Activated naive CD4-positive, alpha-beta T cell treated with anti-CD3 and anti-CD28 coated beads, Interleukin-2, amount 50 U/mL, for 72 hours (primary cell): ENCODE measurements at regions not wholly inside any gene's neighbourhood (a gene's known extent, or its start where the extent isn't known, plus 50 kb on each side); places are given as distances from the start of the nearest gene placed in this dataset.
A peak's percentile ranks its signal among the peaks of the same experiment; 100 is the strongest.

Experiments used
- ATAC-seq, 2 donors: fragments of 150-1000 bp; cut with Tn5 transposase; 2 replicates each; pipeline ENCODE4 v1.10.0; 2021; ENCODE audit warnings: mild to moderate bottlenecking in 2 of 2, moderate library complexity in 2 of 2
- DNase-seq, 2 donors: peaks; one replicate each; pipeline ENCODE4 v3.0.0; 2021 to 2022; ENCODE audit warnings: low spot score in 2 of 2
- H3K27ac Mint-ChIP-seq, 2 donors: one replicate each; pipeline ENCODE4 v1.8.0; 2022; ENCODE audit warnings: mild to moderate bottlenecking in 2 of 2, mixed read lengths in 2 of 2
- H3K36me3 Mint-ChIP-seq, 2 donors: one replicate each; pipeline ENCODE4 v1.8.0; 2022; ENCODE audit warnings: mixed read lengths in 2 of 2
- H3K9me3 Mint-ChIP-seq, 2 donors: one replicate each; pipeline ENCODE4 v1.8.0; 2022; ENCODE audit warnings: mixed read lengths in 2 of 2

DNA sequence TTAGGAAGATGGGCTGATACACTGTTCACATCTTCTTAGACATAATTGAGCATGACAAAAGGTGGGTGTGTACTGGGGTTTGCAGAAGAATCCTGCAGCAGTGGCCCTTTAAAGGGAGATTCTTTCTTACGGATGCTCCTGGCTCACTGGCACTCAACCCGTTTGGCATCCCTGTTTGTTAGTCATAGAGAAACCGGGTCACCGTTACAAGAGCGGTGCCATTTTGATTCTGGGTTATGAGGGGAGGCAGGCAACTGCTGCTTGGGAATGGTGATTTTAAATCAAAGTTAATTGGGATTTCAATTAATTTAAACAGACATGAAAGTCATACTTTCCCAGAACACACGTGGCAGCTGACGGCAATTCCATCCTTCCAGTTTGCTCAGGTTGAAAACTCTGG, 245.8 kb downstream of the AACS start:
- no peaks in the 10 kb centered on the region for H3K9me3 Mint-ChIP-seq
- H3K27ac Mint-ChIP-seq, result no peak overlapping the region
- DNase-seq (no peak), ATAC-seq (no peak)
- no peaks in the 10 kb centered on the region for H3K36me3 Mint-ChIP-seq

DNA sequence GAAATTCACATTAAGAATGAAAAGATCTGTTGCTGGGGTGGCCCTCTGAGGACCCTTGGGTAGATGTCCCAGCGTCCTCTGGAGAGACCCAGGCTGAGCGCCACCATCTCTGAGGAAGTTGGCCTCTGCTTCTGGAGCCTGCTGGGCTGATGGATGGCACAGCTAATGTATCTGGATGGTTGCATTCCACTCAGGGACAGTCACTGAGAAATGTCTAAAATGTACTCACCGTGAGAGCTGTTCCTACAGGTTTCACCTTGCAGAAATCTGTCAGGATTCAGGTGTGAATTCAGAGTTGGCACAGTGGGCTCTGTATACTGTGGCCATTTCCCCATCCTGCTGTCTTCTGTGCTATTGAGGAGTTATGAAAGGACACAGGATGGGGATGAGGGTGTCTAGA, 247.2 kb downstream of the AACS start:
- no peak for ATAC-seq
- no peaks in the 10 kb centered on the region for H3K36me3 Mint-ChIP-seq

DNA sequence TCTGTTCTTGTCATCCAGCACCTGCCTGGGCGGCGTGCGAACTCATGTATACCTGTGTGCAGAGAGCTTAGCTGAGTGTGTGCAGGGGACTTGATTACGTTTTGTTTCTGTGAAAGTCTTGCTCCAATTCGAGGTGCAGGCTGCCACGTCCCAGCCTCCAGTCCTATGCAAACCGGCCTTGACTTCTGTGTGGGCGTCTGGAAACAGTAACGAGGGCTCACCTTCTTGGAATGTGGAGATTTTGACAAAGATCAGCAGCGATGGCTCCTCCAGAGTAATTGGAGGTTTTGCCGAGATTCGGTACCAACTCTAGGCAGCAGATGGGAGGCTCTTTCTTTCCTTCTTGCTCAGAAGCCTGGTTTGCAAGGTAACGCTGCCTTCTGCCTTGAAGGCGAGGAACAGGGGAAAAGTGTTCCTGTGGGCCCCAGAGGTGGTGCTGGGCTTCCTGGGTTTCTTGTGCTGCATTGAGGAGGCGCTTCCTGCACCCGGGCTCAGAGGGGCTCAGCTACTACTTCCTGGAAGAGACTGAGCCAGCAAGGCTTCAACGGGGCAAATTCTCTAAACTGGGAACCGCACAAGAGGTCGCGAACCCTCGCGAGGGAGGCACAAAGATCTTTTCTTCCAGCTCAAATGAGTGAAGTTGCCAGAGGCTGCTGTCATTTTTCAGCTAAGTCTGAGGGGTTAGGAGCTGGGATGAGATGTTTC, 249.0 kb downstream of the AACS start:
- ATAC-seq (no peak), DNase-seq (no peak)
- H3K9me3 Mint-ChIP-seq, result no peaks in the 10 kb centered on the region
- no peak overlapping the region for H3K27ac Mint-ChIP-seq
- H3K36me3 Mint-ChIP-seq, result no peaks in the 10 kb centered on the region

More for the DNA sequence above, 247.2 kb downstream of the AACS start:
- Mint-ChIP-seq H3K27ac (no peak overlapping the region), H3K9me3 (no peaks in the 10 kb centered on the region)
- no peak for DNase-seq

DNA sequence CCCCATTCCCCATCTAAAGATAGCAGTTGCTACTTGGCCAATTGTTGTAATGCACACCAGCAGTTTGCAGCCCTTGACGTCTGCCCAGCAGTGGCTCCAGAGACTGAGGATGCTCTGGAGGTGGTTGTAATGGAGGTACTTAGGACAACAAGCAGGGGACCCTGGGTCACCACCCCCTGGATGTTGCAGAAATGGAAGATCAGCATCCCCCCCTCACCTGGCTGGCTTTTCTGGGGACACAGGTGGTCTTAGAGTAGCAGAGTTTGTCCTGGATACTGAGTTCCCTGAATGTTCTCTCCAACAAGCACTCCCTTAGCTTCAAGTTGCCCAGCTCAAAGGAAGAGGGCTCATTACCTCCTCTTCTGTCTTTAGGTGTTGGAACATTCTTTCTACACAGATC, 250.5 kb downstream of the AACS start:
- no peak for ATAC-seq
- Mint-ChIP-seq H3K27ac (no peak overlapping the region), H3K36me3 (no peaks in the 10 kb centered on the region), H3K9me3 (no peaks in the 10 kb centered on the region)
- no peak for DNase-seq

DNA sequence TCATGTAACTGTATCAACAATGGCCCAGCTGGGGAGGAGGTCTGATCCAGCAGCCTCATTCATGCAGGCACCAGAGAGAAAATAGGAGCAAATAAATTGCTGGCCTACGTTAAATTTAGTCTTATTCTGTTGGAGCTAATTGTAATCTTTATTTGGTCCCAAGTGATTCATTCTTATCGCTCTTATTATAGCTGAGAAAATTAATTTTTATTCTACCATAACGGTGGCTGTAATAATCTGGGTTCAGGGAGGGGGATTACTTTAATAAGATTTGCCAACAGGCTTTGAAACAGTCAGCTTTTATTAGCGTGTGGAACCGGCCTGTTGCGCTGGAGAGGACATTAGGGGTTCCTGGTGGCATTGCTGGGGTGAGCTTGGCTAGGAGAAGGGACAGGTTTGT, 254.9 kb downstream of the AACS start:
- ATAC-seq (no peak), DNase-seq (no peak)
- no peaks in the 10 kb centered on the region for H3K36me3 Mint-ChIP-seq
- peaks cover 0 to 5% of the 10 kb centered on the region in 2 donors for H3K9me3 Mint-ChIP-seq
- no peak overlapping the region for H3K27ac Mint-ChIP-seq

DNA sequence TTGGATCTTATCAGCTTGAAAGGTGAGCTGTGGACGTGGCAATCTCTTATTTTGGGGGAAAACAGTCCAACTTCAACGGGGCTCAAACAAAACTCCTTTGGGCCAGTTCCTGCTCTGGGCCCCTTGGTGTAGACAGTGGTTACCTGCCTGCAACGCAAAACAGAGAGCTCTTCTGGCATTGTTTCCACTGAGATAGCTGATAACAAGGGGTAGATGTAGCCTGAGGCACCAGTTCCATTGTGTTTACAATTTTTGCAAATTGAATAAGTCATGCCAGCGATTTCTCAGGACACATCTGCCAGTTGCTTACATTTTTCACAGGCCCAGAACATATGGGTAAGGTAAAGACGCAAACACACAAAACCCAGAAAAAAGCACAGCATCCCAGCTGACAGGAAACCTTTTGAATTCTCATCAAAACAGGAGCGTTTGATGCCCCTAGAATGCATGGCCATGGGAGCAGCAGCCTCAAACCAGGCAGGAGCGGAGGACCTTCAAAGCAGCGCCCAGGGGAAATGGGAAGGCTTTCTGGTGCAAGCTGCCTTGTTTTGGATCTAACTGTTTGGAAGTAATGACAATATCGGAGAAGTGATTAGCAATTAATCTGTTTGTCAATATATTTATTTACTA, 259.7 kb downstream of the AACS start:
- Mint-ChIP-seq H3K36me3 (no peaks in the 10 kb centered on the region), H3K27ac (no peak overlapping the region), H3K9me3 (peaks cover 0 to 10% of the 10 kb centered on the region in 2 donors)
- ATAC-seq (no peak), DNase-seq (no peak)

DNA sequence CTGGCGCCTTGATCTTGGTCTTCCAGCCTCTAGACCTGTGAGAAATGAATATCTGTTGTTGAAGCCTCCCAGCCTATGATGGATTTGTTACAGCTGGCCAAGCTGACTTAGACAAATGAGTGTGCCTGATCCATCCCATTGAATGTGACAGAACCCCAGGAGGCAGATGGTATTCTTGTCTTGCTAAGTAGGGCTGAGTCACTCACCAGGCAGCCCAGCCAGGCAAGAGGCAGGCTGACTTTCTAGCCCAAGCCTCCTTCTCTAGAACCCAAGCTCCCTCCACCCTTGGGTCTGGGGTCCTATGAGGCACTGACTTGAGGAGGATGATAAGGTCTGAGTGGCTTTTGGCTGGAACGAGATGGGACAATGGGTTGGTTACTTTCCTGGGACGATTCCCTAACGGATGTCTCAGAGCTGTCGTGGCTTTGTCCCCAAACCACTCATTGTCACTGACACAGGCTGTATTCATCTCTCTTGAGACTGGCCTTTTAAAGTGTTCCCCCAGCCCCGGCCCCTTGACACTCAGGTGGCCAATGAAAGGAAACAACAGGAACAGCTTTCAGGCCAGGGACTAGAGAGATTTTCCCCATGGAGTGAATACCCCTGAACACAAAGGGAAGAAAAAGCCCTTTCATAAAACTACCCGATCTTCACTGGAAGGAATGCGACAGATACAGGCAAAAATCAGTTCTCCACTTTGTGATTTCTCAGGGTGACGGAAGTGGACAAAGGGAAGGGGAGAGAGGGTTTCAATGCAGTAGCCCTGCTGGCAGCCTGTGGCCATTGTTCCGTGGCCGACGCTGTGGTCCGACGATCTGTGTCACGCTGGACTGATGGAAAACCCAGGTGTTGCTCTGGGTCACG, 264.2 kb downstream of the AACS start:
- no peak for ATAC-seq
- Mint-ChIP-seq H3K9me3 (peaks cover 0 to 5% of the 10 kb centered on the region in 2 donors), H3K36me3 (no peaks in the 10 kb centered on the region), H3K27ac (no peak overlapping the region)
- DNase-seq, result no peak

DNA sequence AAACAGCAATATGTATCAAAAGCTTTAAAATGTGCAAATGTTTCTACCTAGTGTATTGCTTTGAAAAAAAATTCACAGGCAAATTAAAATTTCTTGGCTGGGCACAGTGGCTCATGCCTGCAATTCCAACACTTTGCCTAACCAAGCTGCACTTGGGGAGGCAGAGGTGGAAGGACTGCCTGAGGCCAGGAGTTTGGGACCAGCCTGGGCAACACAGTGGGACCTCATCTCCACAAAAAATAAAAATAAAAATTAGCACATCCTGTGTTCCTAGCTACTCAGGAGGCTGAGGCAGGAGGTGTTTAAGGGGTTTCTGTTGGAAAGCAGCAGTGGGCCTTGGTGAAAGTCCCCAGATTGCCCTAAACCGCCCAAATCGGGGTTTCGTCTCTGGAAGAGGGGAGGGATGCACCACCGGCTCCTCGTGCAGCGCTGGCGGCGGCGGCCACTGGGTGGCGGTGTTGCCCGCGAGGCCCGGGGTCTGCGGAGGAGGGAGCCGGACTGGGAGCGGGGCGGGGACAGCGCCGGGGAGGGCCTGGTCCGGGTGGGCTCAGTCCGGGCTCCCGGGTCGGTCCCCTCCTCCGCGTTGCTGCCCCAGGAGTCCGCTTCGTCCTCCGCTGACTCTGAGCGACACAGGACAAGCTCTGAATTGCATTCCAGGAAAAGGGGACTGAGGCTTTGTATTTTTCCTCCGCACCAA, 265.6 kb downstream of the AACS start:
- H3K36me3 Mint-ChIP-seq, result no peaks in the 10 kb centered on the region
- H3K9me3 Mint-ChIP-seq, result peaks cover 0 to 5% of the 10 kb centered on the region in 2 donors
- H3K27ac Mint-ChIP-seq, result no peak overlapping the region
- DNase-seq (peak in 1 of 2 donors; percentile 80), ATAC-seq (peak; percentile 59 to 96)

DNA sequence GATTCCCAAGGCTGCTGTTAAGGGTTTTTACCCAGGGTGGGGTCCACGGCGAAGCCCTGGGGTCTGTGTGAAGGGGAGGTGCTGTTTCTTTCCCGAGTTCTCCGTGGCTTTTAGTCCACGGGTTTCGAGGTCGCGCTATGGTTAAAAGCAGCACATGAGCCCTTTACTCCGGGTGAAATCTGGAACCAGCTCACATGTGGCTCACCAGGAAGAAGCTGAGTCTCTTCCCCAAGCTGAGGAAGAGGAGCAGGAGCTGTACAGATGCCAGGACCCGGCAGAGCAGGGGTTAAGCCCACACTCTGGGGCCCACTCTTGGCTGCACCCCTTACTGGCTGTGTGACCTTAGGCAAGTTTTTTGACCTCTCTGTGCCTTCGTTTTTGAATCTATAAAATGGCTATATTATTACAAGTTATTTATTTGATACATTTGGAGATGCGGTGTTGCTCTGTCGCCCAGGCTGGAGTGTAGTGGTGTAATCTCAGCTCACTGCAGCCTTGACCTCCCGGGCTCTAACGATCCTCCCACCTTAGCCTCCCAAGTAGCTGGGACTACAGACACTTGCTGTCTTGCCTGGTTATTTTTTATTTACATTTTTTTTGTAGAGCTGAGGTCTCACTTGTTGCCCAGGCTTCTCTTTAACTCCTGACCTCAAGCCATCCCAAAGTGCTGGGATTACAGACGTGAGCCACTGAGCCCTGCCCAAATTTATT, 266.3 kb downstream of the AACS start:
- DNase-seq, result no peak
- Mint-ChIP-seq H3K36me3 (no peaks in the 10 kb centered on the region), H3K9me3 (peaks cover 0 to 5% of the 10 kb centered on the region in 2 donors), H3K27ac (no peak overlapping the region)
- no peak for ATAC-seq

DNA sequence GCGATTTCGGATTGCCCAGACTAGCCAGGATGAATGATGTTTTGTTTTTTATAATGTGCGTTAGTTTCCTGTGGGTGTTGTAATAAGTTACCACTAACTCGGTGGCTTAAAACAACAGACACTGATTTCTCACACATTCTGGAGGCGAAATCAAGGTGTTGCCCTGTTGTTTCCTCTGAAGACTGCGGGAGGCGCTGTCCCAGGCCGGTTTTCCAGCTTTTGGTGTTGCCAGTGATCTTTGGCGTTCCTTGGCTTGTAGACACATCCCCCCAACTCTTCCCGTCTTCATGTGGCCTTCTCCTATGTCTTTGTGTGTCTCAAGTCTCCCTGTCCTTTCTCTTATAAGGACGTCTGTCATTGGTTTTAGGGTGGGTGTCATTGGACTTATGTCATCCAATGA, 267.7 kb downstream of the AACS start:
- H3K9me3 Mint-ChIP-seq, result peaks cover 0 to 5% of the 10 kb centered on the region in 2 donors
- no peak for DNase-seq
- H3K27ac Mint-ChIP-seq, result no peak overlapping the region
- no peak for ATAC-seq
- no peaks in the 10 kb centered on the region for H3K36me3 Mint-ChIP-seq

DNA sequence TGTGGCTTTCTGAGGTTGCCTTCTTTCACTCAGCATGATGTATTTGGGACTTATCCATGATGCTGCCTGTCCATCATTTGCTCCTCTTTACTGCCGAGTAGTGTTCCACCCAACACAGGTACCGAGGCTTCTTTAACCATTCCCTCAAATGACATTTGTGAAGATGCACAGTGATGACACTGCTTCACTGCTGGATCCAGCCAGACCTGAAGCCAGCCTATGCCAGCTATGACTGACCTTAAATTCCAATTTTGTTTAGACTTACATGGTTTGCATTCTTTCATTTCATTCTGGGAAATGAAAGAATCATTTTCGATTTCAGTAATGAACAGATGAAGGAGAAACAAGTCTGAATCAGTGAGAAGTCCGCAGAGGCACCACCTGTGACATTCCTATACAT, 271.0 kb downstream of the AACS start:
- Mint-ChIP-seq H3K36me3 (no peaks in the 10 kb centered on the region), H3K9me3 (no peaks in the 10 kb centered on the region), H3K27ac (no peak overlapping the region)
- DNase-seq (no peak), ATAC-seq (no peak)

DNA sequence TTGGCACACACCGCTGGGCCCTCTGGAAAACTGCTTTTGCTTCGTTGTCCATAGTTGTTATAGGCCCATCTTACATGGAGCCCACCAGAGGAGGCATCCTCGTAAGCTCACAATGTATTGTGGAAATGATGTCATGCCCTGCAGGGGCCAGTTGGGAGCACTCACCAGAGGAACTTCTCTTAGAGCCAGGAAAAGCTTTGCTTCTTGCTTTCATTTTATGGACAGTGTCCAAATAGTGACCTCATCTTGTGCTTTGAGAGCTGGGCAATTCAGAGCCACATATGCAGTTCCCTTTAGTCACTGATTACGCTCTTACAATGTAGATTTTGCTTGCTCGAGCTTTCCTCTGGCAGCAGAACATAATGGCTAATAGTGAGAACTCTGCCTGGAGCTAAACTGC, 275.6 kb downstream of the AACS start:
- Mint-ChIP-seq H3K9me3 (no peaks in the 10 kb centered on the region), H3K36me3 (no peaks in the 10 kb centered on the region), H3K27ac (no peak overlapping the region)
- DNase-seq, result no peak
- ATAC-seq, result no peak

DNA sequence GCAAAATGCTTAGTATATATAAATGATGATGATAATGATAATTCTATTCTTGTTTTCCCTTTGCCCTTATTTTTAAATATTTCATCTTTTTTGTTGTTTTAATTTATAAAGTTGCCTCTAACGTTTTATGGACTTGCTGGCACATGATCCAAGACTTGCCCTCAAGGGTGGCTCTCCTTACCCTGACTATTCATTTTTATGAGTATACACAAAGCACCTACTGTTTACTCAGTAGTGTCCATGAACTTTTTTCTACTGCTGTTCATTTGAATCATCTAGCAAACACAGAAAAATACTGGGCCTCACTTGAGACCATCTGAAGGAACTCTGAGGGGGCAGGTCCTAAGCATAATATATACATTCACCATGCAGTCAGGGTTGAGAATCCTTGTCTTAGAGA, 276.2 kb downstream of the AACS start:
- no peaks in the 10 kb centered on the region for H3K9me3 Mint-ChIP-seq
- H3K27ac Mint-ChIP-seq, result no peak overlapping the region
- DNase-seq (no peak), ATAC-seq (no peak)
- no peaks in the 10 kb centered on the region for H3K36me3 Mint-ChIP-seq

DNA sequence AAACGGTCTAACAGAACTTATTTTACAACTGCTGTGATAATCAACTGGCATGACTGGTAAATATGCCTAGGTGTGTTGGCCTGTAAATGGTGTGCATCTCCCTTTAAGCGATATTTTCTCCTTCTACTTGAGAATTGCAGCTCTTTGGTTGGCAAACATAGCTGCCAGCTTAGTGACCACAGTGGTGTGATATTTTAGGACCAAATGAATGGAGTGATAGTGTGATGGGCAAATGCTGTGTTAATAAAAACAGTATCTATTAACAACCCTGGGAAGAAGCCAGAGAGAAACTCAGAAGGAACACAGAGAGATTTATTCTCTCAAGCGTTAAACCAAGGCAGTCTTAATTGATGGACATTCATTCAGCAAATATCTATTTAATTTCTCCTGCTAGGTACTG, 278.4 kb downstream of the AACS start:
- DNase-seq (no peak), ATAC-seq (no peak)
- Mint-ChIP-seq H3K9me3 (no peaks in the 10 kb centered on the region), H3K27ac (no peak overlapping the region), H3K36me3 (no peaks in the 10 kb centered on the region)

DNA sequence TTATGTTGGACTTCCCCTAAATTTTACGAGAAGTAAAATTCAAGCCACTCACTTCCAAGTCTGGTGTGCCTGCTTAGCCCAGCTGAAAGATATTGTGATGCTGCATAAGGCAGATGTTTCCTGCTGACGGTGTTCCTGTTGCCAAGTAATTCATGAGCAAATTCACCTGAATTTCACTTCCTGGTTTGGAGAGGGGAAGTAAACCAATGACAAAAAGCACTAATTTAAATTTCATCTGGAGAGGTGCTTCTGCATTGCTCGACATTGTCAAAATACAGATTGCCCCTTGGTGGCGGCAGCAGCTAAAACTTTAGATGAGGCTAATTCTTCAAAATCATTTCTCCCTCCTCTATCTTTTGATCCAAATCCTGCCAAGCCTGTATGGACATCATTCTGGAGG, 281.1 kb downstream of the AACS start:
- Mint-ChIP-seq H3K36me3 (no peaks in the 10 kb centered on the region), H3K27ac (no peak overlapping the region), H3K9me3 (no peaks in the 10 kb centered on the region)
- DNase-seq (no peak), ATAC-seq (no peak)

DNA sequence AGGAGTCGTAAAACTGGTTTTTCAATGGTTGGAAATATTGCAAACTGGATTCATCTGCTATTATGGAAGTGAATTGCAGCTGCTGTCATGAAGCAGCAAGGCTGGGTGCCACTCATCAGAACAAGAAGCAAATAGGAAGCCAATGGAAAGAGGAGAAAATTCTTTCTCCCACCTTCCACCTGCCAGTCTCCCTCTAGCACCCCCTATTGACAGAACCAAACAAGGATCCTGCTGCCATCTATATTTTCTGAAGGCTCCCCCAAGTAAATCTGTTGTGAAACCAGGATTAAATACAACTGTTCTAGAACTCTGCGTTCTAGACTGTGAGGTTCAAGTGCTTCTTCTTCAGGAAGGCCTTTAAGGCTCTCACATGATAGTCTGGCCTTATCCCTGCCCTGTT, 286.6 kb downstream of the AACS start:
- Mint-ChIP-seq H3K9me3 (peaks cover 0 to 2% of the 10 kb centered on the region in 2 donors), H3K36me3 (no peaks in the 10 kb centered on the region), H3K27ac (no peak overlapping the region)
- no peak for ATAC-seq
- no peak for DNase-seq
